ENCODE measurements at regions not wholly inside any gene's neighbourhood (a gene's known extent, or its start where the extent isn't known, plus 50 kb on each side); places are given as distances from the start of the nearest gene placed in this dataset.

DNA sequence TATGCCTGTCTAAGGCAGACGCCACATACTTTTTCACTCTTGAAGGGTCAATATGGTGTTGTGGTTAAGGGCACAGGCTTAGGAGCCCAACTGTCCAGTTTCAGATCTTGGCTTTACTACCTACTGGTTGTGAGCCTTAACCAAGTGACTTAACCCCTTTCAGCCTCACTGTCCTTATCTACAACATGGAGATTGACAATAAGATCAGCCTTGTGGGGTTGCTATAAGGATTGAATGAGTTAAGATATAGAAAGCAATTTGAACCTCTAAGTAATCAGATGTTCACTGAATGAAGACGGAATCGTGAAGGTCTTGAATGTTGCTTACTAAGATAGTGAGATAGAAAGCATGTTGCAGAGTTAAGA lies 121.3 kb upstream of the JUN start:
- Histone ChIP-seq H3K9me1 (ENCODE audit: control insufficient read depth, extremely low read depth, insufficient read depth, low read length) (no peaks in the 10 kb centered on the region), H3K4me2 (ENCODE audit: control insufficient read depth, extremely low read depth, insufficient read depth, low read depth, low read length) (no peak overlapping the region), H3K27ac (ENCODE audit: control insufficient read depth, insufficient read depth, low read length) (no peak overlapping the region), H3K79me2 (ENCODE audit: control insufficient read depth, insufficient read depth, low read length) (no peaks in the 10 kb centered on the region), H4K20me1 (ENCODE audit: control insufficient read depth, extremely low read depth, insufficient read depth, low read length) (no peaks in the 10 kb centered on the region), H3K36me3 (ENCODE audit: control insufficient read depth in 2 of 2, extremely low read depth in 1 of 2, insufficient read depth in 2 of 2, low read length in 2 of 2) (no peaks in the 10 kb centered on the region), H3K9me3 (ENCODE audit: control insufficient read depth, low read depth, low read length) (no peaks in the 10 kb centered on the region), H3K4me3 (ENCODE audit: control insufficient read depth in 2 of 3, extremely low read depth in 1 of 3, insufficient read depth in 2 of 3, low read depth in 1 of 3, low read length in 3 of 3) (no peak overlapping the region), H3K9ac (ENCODE audit: control insufficient read depth, extremely low read depth, insufficient read depth, low read length) (no peak overlapping the region), H3K27me3 (ENCODE audit: control insufficient read depth, extremely low read depth, insufficient read depth, low read length) (no peaks in the 10 kb centered on the region), H2AFZ (ENCODE audit: control insufficient read depth, low read length) (no peak overlapping the region), H3K4me1 (ENCODE audit: control insufficient read depth, extremely low read depth, insufficient read depth, low read length) (peaks cover 26% of the 10 kb centered on the region)
- dilution Hi-C loops (cut with MboI; ENCODE audit: extremely low pct_ligation_motif_present, low sequenced_read_pairs), result no loop called here
- TF ChIP-seq CTCF (optimal IDR thresholded peaks at IDR 0.05 in 1 of 3, IDR thresholded peaks at IDR 0.05 in 1 of 3, conservative IDR thresholded peaks at IDR 0.05 in 1 of 3; ENCODE audit: extremely low read depth in 1 of 3, insufficient read depth in 2 of 3, low read length in 3 of 3), result no peak
- TF ChIP-seq EZH2 (IDR thresholded peaks at IDR 0.05; ENCODE audit: low read length), result no peak
- DNase-seq (ENCODE audit: low read depth, low spot score) (no peak), FAIRE-seq (no peak)

GRCh38 chr1:58905628-58906221 lies 121.9 kb upstream of the JUN start:
- H2AFZ ChIP-seq (ENCODE audit: control insufficient read depth, low read length), result no peak overlapping the region
- no peak for FAIRE-seq
- H3K27me3 ChIP-seq (ENCODE audit: control insufficient read depth, extremely low read depth, insufficient read depth, low read length), result no peaks in the 10 kb centered on the region
- no peaks in the 10 kb centered on the region for H4K20me1 ChIP-seq (ENCODE audit: control insufficient read depth, extremely low read depth, insufficient read depth, low read length)
- no peak overlapping the region for H3K27ac ChIP-seq (ENCODE audit: control insufficient read depth, insufficient read depth, low read length)
- peaks cover 26% of the 10 kb centered on the region for H3K4me1 ChIP-seq (ENCODE audit: control insufficient read depth, extremely low read depth, insufficient read depth, low read length)
- no peaks in the 10 kb centered on the region for H3K9me1 ChIP-seq (ENCODE audit: control insufficient read depth, extremely low read depth, insufficient read depth, low read length)
- H3K9ac ChIP-seq (ENCODE audit: control insufficient read depth, extremely low read depth, insufficient read depth, low read length), result no peak overlapping the region
- no peak for DNase-seq (ENCODE audit: low read depth, low spot score)
- TF ChIP-seq EZH2 (IDR thresholded peaks at IDR 0.05; ENCODE audit: low read length) (no peak), CTCF (optimal IDR thresholded peaks at IDR 0.05 in 1 of 3, IDR thresholded peaks at IDR 0.05 in 1 of 3, conservative IDR thresholded peaks at IDR 0.05 in 1 of 3; ENCODE audit: extremely low read depth in 1 of 3, insufficient read depth in 2 of 3, low read length in 3 of 3) (no peak)
- H3K4me2 ChIP-seq (ENCODE audit: control insufficient read depth, extremely low read depth, insufficient read depth, low read depth, low read length), result no peak overlapping the region
- H3K36me3 ChIP-seq (ENCODE audit: control insufficient read depth in 2 of 2, extremely low read depth in 1 of 2, insufficient read depth in 2 of 2, low read length in 2 of 2), result no peaks in the 10 kb centered on the region
- no peaks in the 10 kb centered on the region for H3K9me3 ChIP-seq (ENCODE audit: control insufficient read depth, low read depth, low read length)
- H3K79me2 ChIP-seq (ENCODE audit: control insufficient read depth, insufficient read depth, low read length), result no peaks in the 10 kb centered on the region
- dilution Hi-C loops (cut with MboI; ENCODE audit: extremely low pct_ligation_motif_present, low sequenced_read_pairs), result no loop called here
- H3K4me3 ChIP-seq (ENCODE audit: control insufficient read depth in 2 of 3, extremely low read depth in 1 of 3, insufficient read depth in 2 of 3, low read depth in 1 of 3, low read length in 3 of 3), result no peak overlapping the region
